AG04450 (cell line): ENCODE measurements at regions not wholly inside any gene's neighbourhood (a gene's known extent, or its start where the extent isn't known, plus 50 kb on each side); places are given as distances from the start of the nearest gene placed in this dataset.

ENCODE experiments used
- CTCF ChIA-PET: fragments of 300-600, 350-600 bp; formaldehyde crosslinking; extraction: SDS; loops from one replicate; lab custom pipeline; 2022; ENCODE audit warnings: antibody characterized with exemption, inconsistent platforms; lab: Charles Lee
- POLR2A ChIA-PET: fragments of 350-600 bp; formaldehyde crosslinking; extraction: SDS; loops from one replicate; lab custom pipeline; 2021; ENCODE audit warnings: antibody characterized with exemption, inconsistent platforms; lab: Yijun Ruan, JAX
- DNase-seq: peaks from one replicate; pipeline ENCODE4 v3.0.0-alpha.2; 2011; ENCODE audit warnings: low read depth, low spot score
- H3K27ac ChIP-seq: one replicate; pipeline ENCODE4 v1.5.1; 2012; ENCODE audit warnings: low read depth, low read length, control low read depth
- H3K27me3 ChIP-seq: one replicate; pipeline ENCODE4 v1.6.0; 2012; ENCODE audit warnings: low read length; ENCODE audit not compliant: control insufficient read depth, insufficient read depth
- H3K4me3 ChIP-seq: 2 replicates; pipeline ENCODE4 v1.5.1; 2011; ENCODE audit warnings: mild to moderate bottlenecking, low read depth, low read length, control low read depth
- H3K9me3 ChIP-seq: 2 replicates; pipeline ENCODE4 v1.5.1; 2012; ENCODE audit warnings: low read length; ENCODE audit not compliant: control insufficient read depth, insufficient read depth
- CTCF ChIP-seq: IDR thresholded peaks from 2 replicates; pipeline ENCODE4 v1.5.1; 2011; ENCODE audit warnings: low read depth, low read length, control low read depth, inconsistent platforms

- CTCF ChIA-PET, result interaction anchor here (1.4 kb wide), 1 partner anchor 40 kb away, joined by 3 read pairs; no protein-coding TSS in a partner anchor
- Histone ChIP-seq H3K27me3 (no peaks in the 10 kb centered on the region), H3K27ac (no peak overlapping the region), H3K4me3 (no peak overlapping the region), H3K9me3 (no peaks in the 10 kb centered on the region)
- no peak for TF ChIP-seq CTCF
- POLR2A ChIA-PET, result no interaction called here
- peak; percentile 6 for DNase-seq
Observed at GRCh38 chr16:74186561-74186971, 110.0 kb upstream of the PSMD7 start.

GRCh38 chr16:74184839-74185238 lies 111.8 kb upstream of the PSMD7 start:
- Histone ChIP-seq H3K27ac (no peak overlapping the region), H3K4me3 (no peak overlapping the region), H3K27me3 (no peaks in the 10 kb centered on the region), H3K9me3 (no peaks in the 10 kb centered on the region)
- ChIA-PET POLR2A (no interaction called here), CTCF (no interaction called here)
- DNase-seq, result no peak
- no peak for TF ChIP-seq CTCF

- H3K27ac ChIP-seq, result no peak overlapping the region
- POLR2A ChIA-PET, result interaction anchor here (0.6 kb wide), 1 partner anchor 1122 kb away, joined by 4 read pairs; no protein-coding TSS in a partner anchor
- no peak for TF ChIP-seq CTCF
- H3K4me3 ChIP-seq, result no peak overlapping the region
- no peak for DNase-seq
- H3K9me3 ChIP-seq, result no peaks in the 10 kb centered on the region
- CTCF ChIA-PET, result no interaction called here
- no peaks in the 10 kb centered on the region for H3K27me3 ChIP-seq
Observed at GRCh38 chr16:74183601-74184360, 112.8 kb upstream of the PSMD7 start.

GRCh38 chr16:74169687-74170376 lies 126.8 kb upstream of the PSMD7 start:
- DNase-seq, result peak; percentile 71
- ChIA-PET POLR2A (no interaction called here), CTCF (no interaction called here)
- TF ChIP-seq CTCF, result no peak
- no peak overlapping the region for H3K27ac ChIP-seq
- peak overlapping the region; percentile 27 for H3K4me3 ChIP-seq
- H3K27me3 ChIP-seq, result no peaks in the 10 kb centered on the region
- no peaks in the 10 kb centered on the region for H3K9me3 ChIP-seq

- CTCF ChIA-PET, result no interaction called here
- no peak for TF ChIP-seq CTCF
Observed at GRCh38 chr16:74169066-74169465, 127.5 kb upstream of the PSMD7 start.

More at GRCh38 chr16:74169066-74169465, 127.5 kb upstream of the PSMD7 start:
- POLR2A ChIA-PET, result no interaction called here
- no peaks in the 10 kb centered on the region for H3K9me3 ChIP-seq
- no peaks in the 10 kb centered on the region for H3K27me3 ChIP-seq
- no peak for DNase-seq
- no peak overlapping the region for H3K4me3 ChIP-seq
- H3K27ac ChIP-seq, result no peak overlapping the region
